ENCODE measurements at regions not wholly inside any gene's neighbourhood (a gene's known extent, or its start where the extent isn't known, plus 50 kb on each side); places are given as distances from the start of the nearest gene placed in this dataset.

GRCh38 chr2:186348200-186348599 lies 137.9 kb upstream of the ZC3H15 start:
- TF ChIP-seq THAP7 (CRISPR knock-in tag; IDR thresholded peaks at IDR 0.05) (no peak), HDGF (IDR thresholded peaks at IDR 0.05) (no peak), PRPF4 (IDR thresholded peaks at IDR 0.05; ENCODE audit: insufficient read depth, low read depth, low read length, poor library complexity, severe bottlenecking) (no peak), ZFPM2 (CRISPR knock-in tag; IDR thresholded peaks at IDR 0.05) (no peak)
